ENCODE measurements at regions not wholly inside any gene's neighbourhood (a gene's known extent, or its start where the extent isn't known, plus 50 kb on each side); places are given as distances from the start of the nearest gene placed in this dataset.

DNA sequence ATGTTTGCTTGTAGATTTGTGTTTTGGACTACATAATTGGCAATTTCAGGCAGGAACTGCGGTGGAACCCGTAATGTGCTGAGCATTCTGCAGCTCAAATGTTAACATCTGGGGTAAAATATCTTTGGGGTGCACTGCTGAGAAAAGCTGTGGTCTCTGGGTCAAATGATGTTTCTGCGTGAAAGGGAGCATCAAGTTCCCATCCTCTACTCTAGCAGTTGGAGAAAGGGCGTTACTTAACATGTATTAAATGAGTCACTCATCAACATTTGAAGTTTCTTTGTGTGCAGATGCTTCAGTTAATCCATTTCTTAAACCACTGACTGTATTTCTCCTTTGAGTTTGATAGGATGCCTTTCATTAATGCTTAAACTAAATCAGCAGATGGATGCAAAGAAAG lies 273.1 kb upstream of the PITRM1 start:
- Histone ChIP-seq H3K4me3 (no peak overlapping the region), H3K27me3 (no peaks in the 10 kb centered on the region), H3K9me3 (replicated peaks in 1 of 11) (peaks cover 0 to 15% (median 7%) of the 10 kb centered on the region in 11 experiments; a peak in 13 of 22 replicates), H3K27ac (no peak overlapping the region), H3K36me3 (no peaks in the 10 kb centered on the region), H3K4me1 (peaks cover 0 to 7% (median 0%) of the 10 kb centered on the region in 10 experiments; a peak in 2 of 20 replicates), H4K20me1 (no peaks in the 10 kb centered on the region), H3K9ac (no peak overlapping the region), H3K4me2 (no peak overlapping the region)
- no peak for TF ChIP-seq Cebpa-rat (IDR thresholded peaks at IDR 0.05)

DNA sequence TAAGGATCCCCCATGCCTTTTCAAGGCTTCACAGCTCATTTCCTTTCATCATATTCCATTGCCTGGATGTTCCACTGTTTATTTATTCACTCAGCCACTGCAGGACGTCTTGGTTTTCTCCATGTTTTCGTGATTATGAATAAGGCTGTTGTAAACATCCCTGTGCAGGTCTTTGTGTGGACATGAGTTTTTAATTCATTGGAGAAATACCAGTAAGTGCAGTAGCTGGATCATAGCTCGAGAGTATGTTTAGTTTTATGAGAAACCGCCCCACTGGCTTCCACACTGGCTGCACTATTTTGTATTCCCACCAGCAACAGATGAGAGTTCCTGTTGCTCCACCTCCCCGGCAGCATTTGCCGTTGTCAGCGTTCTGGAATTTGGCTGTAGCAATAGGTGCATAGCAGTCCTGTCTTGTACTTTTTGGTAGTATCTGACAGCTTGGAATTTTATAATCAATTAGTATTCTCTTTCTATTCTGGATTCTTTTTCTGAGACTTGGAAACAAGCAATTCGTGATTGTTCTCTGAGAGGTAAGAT lies 269.9 kb upstream of the PITRM1 start:
- H4K20me1 ChIP-seq, result no peaks in the 10 kb centered on the region
- no peak overlapping the region for H3K9ac ChIP-seq
- no peaks in the 10 kb centered on the region for H3K36me3 ChIP-seq
- peaks cover 0 to 31% (median 23%) of the 10 kb centered on the region in 11 experiments; a peak in 20 of 22 replicates for H3K9me3 ChIP-seq (replicated peaks in 1 of 11)
- no peak for TF ChIP-seq Cebpa-rat (IDR thresholded peaks at IDR 0.05)
- H3K4me1 ChIP-seq, result peaks cover 0 to 23% (median 0%) of the 10 kb centered on the region in 10 experiments; a peak in 7 of 20 replicates
- H3K4me2 ChIP-seq, result no peak overlapping the region
- H3K27me3 ChIP-seq, result no peaks in the 10 kb centered on the region
- no peak overlapping the region for H3K4me3 ChIP-seq
- H3K27ac ChIP-seq, result no peak overlapping the region

DNA sequence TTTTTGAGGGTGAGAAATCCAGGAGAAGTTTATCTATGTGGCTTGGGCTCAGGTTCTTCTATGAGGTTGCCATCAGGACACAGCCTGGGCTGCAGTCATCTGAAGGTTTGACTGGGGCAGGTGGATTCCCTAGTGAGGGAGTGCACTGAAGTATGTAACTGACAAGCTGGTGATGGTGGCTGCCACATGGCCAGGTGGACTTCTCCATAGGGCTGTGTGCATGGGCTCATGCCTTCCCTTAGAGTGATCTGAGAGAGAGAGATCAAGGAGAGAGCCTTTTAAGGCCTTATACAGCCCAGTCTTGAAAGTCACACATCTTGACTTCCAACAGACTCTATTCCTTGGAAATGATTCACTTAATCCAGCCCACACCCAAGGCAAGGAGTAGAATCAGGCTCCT lies 266.6 kb upstream of the PITRM1 start:
- Histone ChIP-seq H4K20me1 (no peaks in the 10 kb centered on the region), H3K36me3 (no peaks in the 10 kb centered on the region), H3K4me3 (no peak overlapping the region; a peak in 1 of 20 replicates), H3K9ac (no peak overlapping the region), H3K27ac (no peak overlapping the region), H3K4me1 (peaks cover 0 to 28% (median 6%) of the 10 kb centered on the region in 10 experiments; a peak in 9 of 20 replicates), H3K4me2 (peak overlapping the region in 2 of 11 experiments; percentile 47 to 49; a peak in 4 of 22 replicates), H3K9me3 (replicated peaks in 1 of 11) (peaks cover 0 to 31% (median 23%) of the 10 kb centered on the region in 11 experiments; a peak in 20 of 22 replicates), H3K27me3 (no peaks in the 10 kb centered on the region)
- no peak for TF ChIP-seq Cebpa-rat (IDR thresholded peaks at IDR 0.05)

DNA sequence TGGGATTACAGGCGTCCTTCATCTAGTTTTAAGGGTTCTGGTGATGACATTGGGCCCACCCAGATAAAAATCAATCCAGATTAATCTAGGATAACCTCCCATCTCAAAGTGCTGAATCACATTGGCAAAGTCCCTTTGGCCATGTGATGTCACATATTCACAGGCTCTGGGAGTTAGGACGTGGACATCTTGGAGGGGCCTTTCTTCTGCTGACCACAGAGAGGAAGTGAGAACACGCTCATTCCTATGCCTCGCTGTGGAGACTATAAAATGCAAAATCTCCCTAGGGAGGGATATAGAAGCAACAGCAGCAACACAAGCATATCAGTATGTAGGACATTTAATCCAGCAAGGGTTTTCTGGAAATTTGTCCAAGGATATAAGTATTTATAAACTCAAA lies 266.0 kb upstream of the PITRM1 start:
- Histone ChIP-seq H3K36me3 (no peaks in the 10 kb centered on the region), H3K27ac (peak overlapping the region in 2 of 11 experiments; percentile 31 to 32; a peak in 1 of 22 replicates), H3K4me1 (peaks cover 0 to 33% (median 7%) of the 10 kb centered on the region in 10 experiments; a peak in 10 of 20 replicates), H3K9ac (no peak overlapping the region), H3K4me2 (peak overlapping the region in 3 of 11 experiments; percentile 18 to 49 (median 47); a peak in 4 of 22 replicates), H3K9me3 (replicated peaks in 1 of 11) (peaks cover 0 to 31% (median 23%) of the 10 kb centered on the region in 11 experiments; a peak in 20 of 22 replicates), H4K20me1 (no peaks in the 10 kb centered on the region), H3K4me3 (no peak overlapping the region), H3K27me3 (no peaks in the 10 kb centered on the region)
- TF ChIP-seq Cebpa-rat (IDR thresholded peaks at IDR 0.05), result no peak

DNA sequence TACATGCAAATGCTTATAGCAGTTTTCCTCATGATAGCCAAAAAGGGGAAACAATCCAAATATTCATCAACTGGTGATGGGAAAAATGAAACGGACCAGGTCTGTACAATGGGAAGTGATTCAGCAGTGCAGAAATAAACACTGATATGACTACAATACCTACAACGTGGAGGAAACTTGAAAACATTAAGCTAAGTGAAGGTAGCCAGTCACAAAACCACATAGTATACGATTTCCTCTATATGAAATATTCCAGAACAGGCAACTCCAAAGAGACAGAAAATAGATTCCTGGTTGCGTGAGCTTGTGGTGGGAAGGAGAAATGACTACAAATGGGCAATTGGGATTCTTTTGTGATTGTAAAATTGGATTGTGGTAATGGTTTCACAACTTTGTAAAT lies 263.1 kb upstream of the PITRM1 start:
- Histone ChIP-seq H3K4me2 (peak overlapping the region in 6 of 11 experiments; percentile 7 to 40 (median 32); a peak in 9 of 22 replicates), H3K36me3 (no peaks in the 10 kb centered on the region; a peak in 1 of 22 replicates), H3K9ac (no peak overlapping the region), H4K20me1 (no peaks in the 10 kb centered on the region), H3K27ac (no peak overlapping the region), H3K9me3 (replicated peaks in 1 of 11) (peaks cover 15 to 45% (median 30%) of the 10 kb centered on the region in 11 experiments), H3K4me1 (peaks cover 3 to 36% (median 10%) of the 10 kb centered on the region in 10 experiments; a peak in 19 of 20 replicates), H3K4me3 (no peak overlapping the region), H3K27me3 (no peaks in the 10 kb centered on the region)
- no peak; a peak in 1 of 22 replicates for TF ChIP-seq Cebpa-rat (IDR thresholded peaks at IDR 0.05)

DNA sequence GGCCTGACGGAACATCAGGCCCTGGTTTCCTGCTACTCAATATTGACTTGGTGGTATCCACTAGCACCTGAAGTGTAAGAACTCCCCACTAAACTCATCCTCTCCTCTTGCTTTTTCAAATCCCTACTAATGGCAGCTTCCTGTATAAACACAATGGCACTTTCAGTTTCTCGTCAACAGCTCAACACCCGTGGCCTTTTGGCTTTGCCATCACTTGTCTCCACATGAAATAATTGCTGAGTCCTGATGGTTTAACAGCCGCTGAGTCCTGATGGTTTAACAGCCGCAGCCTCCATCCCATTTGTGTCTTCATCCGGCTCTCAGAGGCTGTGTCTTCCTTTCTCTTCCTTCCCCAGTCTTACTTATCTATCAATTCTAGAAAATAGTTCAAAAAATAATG lies 261.4 kb upstream of the PITRM1 start:
- H3K27ac ChIP-seq, result peak overlapping the region in 2 of 11 experiments; percentile 3 to 23; a peak in 2 of 22 replicates
- peaks cover 8 to 35% (median 14%) of the 10 kb centered on the region in 10 experiments; a peak in 19 of 20 replicates for H3K4me1 ChIP-seq
- H3K4me3 ChIP-seq, result no peak overlapping the region
- peaks cover 0 to 4% (median 0%) of the 10 kb centered on the region in 11 experiments; a peak in 1 of 22 replicates for H3K36me3 ChIP-seq
- no peak overlapping the region for H3K9ac ChIP-seq
- no peaks in the 10 kb centered on the region for H3K27me3 ChIP-seq
- H4K20me1 ChIP-seq, result no peaks in the 10 kb centered on the region
- H3K4me2 ChIP-seq, result peak overlapping the region in 4 of 11 experiments; percentile 12 to 33 (median 20); a peak in 5 of 22 replicates
- TF ChIP-seq Cebpa-rat (IDR thresholded peaks at IDR 0.05), result no peak
- peaks cover 28 to 57% (median 40%) of the 10 kb centered on the region in 11 experiments for H3K9me3 ChIP-seq (replicated peaks in 1 of 11)

DNA sequence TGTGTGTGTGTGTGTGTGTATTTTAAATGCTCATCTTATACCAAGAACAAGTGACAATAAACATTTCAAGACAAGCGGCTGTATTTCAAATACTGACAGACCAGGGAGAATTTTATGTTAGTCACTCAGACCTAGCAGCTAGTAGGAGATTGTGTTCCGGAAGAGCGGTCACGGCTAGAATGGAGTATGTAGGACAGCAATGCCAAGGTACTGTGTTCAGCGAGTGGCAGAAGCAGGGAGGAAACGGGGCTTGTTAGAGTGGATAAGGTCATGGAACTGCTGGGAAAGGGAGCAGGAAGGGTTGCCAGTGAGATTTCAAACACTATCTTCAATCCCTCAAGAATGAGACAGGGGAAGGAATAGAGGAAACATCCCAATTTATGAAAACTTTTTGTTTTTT lies 260.5 kb upstream of the PITRM1 start:
- no peaks in the 10 kb centered on the region for H3K27me3 ChIP-seq
- no peak overlapping the region for H3K9ac ChIP-seq
- no peak for TF ChIP-seq Cebpa-rat (IDR thresholded peaks at IDR 0.05)
- H3K4me2 ChIP-seq, result no peak overlapping the region
- H3K4me1 ChIP-seq, result peaks cover 8 to 26% (median 14%) of the 10 kb centered on the region in 10 experiments; a peak in 19 of 20 replicates
- no peaks in the 10 kb centered on the region for H4K20me1 ChIP-seq
- no peak overlapping the region for H3K4me3 ChIP-seq
- H3K9me3 ChIP-seq (replicated peaks in 1 of 11), result peaks cover 28 to 55% (median 39%) of the 10 kb centered on the region in 11 experiments
- no peak overlapping the region for H3K27ac ChIP-seq
- H3K36me3 ChIP-seq, result peaks cover 0 to 4% (median 0%) of the 10 kb centered on the region in 11 experiments; a peak in 1 of 22 replicates

DNA sequence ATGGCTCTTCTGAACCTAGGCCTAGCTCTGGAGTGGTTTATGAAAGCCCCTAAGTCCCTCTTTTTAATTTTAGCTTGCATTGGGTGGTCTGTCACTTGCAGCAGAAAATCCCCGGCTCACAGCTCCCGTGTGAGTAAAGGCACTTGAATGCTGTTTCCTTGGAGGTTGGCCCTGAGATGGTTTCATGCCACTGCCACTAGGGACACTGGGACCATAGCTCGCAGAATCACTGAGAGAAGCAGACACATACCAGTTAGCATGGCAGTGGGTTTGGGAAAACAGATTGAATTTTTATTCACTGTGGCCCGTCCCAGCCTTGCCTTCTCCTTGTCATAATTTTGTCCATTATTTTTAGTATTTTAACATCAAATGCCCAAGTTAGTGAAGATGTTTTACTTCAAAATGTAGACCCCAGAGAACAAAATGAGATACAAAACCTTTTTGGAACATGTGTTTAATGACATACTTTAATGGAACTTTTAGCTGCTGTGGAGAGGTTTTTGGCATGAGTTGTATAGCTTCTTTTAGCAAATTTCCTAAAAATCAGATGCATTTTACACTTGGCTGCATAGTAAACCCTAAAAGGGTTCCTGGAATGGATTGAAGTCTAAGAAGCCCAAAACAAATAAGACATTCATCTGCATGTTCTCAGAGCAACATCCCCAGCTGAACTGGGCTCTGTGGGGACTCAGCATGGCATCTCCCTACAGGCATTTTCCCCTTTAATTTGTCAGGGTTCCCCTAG lies 259.7 kb upstream of the PITRM1 start:
- H3K4me2 ChIP-seq, result no peak overlapping the region
- H3K9me3 ChIP-seq (replicated peaks in 1 of 11), result peaks cover 28 to 56% (median 39%) of the 10 kb centered on the region in 11 experiments
- H3K4me1 ChIP-seq, result peaks cover 8 to 25% (median 14%) of the 10 kb centered on the region in 10 experiments; a peak in 19 of 20 replicates
- no peak overlapping the region for H3K27ac ChIP-seq
- H4K20me1 ChIP-seq, result no peaks in the 10 kb centered on the region
- peaks cover 0 to 4% (median 0%) of the 10 kb centered on the region in 11 experiments; a peak in 1 of 22 replicates for H3K36me3 ChIP-seq
- no peak overlapping the region for H3K9ac ChIP-seq
- no peak for TF ChIP-seq Cebpa-rat (IDR thresholded peaks at IDR 0.05)
- H3K4me3 ChIP-seq, result no peak overlapping the region
- no peaks in the 10 kb centered on the region for H3K27me3 ChIP-seq

DNA sequence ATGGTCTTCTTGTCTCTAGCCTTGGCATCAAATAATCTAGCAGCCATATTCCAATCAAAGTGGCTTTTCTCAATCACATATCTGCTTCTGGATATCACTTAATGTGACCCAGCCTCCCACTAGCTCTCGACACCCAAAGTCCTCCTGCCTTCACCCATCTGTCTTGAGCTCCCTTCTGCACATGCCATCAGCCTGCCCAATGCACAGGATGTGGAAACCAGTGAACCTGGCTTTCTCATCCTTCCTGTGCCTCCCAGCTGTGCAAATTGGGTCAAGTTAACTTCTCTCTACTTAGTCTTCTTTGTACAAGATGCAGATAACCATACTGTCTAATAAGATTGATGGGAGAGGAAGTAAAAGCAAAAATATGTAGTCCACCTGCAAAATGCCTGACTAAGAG lies 257.9 kb upstream of the PITRM1 start:
- Histone ChIP-seq H3K27me3 (no peaks in the 10 kb centered on the region), H3K4me3 (no peak overlapping the region; a peak in 3 of 20 replicates), H3K9ac (no peak overlapping the region), H4K20me1 (no peaks in the 10 kb centered on the region), H3K27ac (peak overlapping the region in 4 of 11 experiments; percentile 16 to 50 (median 30); a peak in 5 of 22 replicates), H3K4me2 (peak overlapping the region in 8 of 11 experiments; percentile 31 to 54 (median 41); a peak in 16 of 22 replicates), H3K4me1 (peaks cover 23 to 36% (median 26%) of the 10 kb centered on the region in 10 experiments), H3K9me3 (replicated peaks in 1 of 11) (peaks cover 28 to 56% (median 39%) of the 10 kb centered on the region in 11 experiments), H3K36me3 (peaks cover 0 to 4% (median 0%) of the 10 kb centered on the region in 11 experiments; a peak in 1 of 22 replicates)
- no peak for TF ChIP-seq Cebpa-rat (IDR thresholded peaks at IDR 0.05)
